ENCODE measurements at regions not wholly inside any gene's neighbourhood (a gene's known extent, or its start where the extent isn't known, plus 50 kb on each side); places are given as distances from the start of the nearest gene placed in this dataset.

DNA sequence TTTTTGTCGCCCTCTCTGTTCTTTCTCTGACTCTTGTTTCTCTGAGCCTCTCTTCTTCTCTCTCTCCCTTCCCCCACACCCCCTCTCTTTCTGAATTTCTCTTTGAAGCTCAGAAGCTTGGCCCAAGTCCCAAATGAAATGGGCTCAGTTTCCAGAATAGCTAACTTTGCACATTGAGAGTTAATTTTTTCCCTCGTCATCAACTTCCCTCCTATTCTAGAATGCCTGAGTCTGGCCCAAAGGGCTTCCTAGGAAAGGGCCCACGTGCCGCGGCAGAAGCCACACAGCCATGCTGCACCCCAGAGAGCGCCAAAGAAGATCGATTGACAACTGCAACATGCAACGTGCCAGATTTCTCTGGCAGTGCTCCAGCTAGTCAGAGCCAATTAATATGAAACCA is 588.8 kb upstream of the KLF4 start:
- ChIA-PET POLR2A (no interaction called here), RAD21 (ENCODE audit: low non-redundant PET in 1 of 2, low total read pairs in 2 of 2, uncharacterized antibody in 2 of 2, unreplicated experiment in 2 of 2) (no interaction called here), CTCF (no interaction called here)
- no peak overlapping the region for H3K27ac ChIP-seq (ENCODE audit: low read depth, low read length)
- no peaks in the 10 kb centered on the region for H3K36me3 ChIP-seq (ENCODE audit: control insufficient read depth in 1 of 2, insufficient read depth in 2 of 2, low read length in 2 of 2)
- no peak for DNase-seq (ENCODE audit: low read depth, low spot score)
- BruUV-seq (replicated peaks): no TSS peak
- no peak for TF ChIP-seq ZNF274 (IDR thresholded peaks at IDR 0.05; ENCODE audit: low read depth, low read length)
- no peak for TF ChIP-seq MAX (IDR thresholded peaks at IDR 0.05)
- no peak for TF ChIP-seq EZH2 (IDR thresholded peaks at IDR 0.05)
- no peak for TF ChIP-seq CTCF (IDR thresholded peaks at IDR 0.05 in 2 of 3, conservative IDR thresholded peaks at IDR 0.05 in 1 of 3; ENCODE audit: borderline replicate concordance in 1 of 3, insufficient read depth in 1 of 3, low read depth in 2 of 3, low read length in 2 of 3)
- no peak for TF ChIP-seq REST (IDR thresholded peaks at IDR 0.05; ENCODE audit: low read depth)
- TF ChIP-seq EZH2phosphoT487 (IDR thresholded peaks at IDR 0.05; ENCODE audit: borderline replicate concordance): no peak
- no peak for TF ChIP-seq ZFX (IDR thresholded peaks at IDR 0.05)
- H3K79me2 ChIP-seq (ENCODE audit: insufficient read depth, low read length): no peaks in the 10 kb centered on the region
- no peak overlapping the region for H3K4me3 ChIP-seq (replicated peaks in 1 of 2; ENCODE audit: low read depth in 1 of 2, low read length in 2 of 2)
- H3K4me2 ChIP-seq (ENCODE audit: low read length): no peak overlapping the region
- no peak overlapping the region for H2AFZ ChIP-seq (ENCODE audit: low read depth, low read length, poor library complexity, severe bottlenecking)
- H3K9ac ChIP-seq (ENCODE audit: low read length): no peak overlapping the region
- ATAC-seq: no peak
- no peaks in the 10 kb centered on the region for H3K27me3 ChIP-seq (ENCODE audit: insufficient read depth, low read length)
- H3K4me1 ChIP-seq (ENCODE audit: control insufficient read depth in 1 of 2, insufficient read depth in 2 of 2, low read length in 2 of 2): no peaks in the 10 kb centered on the region
- no peaks in the 10 kb centered on the region for H4K20me1 ChIP-seq (ENCODE audit: insufficient read depth)
- no peaks in the 10 kb centered on the region for H3K9me3 ChIP-seq (ENCODE audit: control insufficient read depth in 1 of 2, insufficient read depth in 1 of 2, low read depth in 1 of 2, low read length in 2 of 2)
- intact Hi-C loops (cut with micrococcal nuclease): no loop called here
- no peaks in the 10 kb centered on the region for H3K9me2 ChIP-seq (ENCODE audit: insufficient read depth)

Measured in HCT116 (cell line).